ENCODE measurements at regions not wholly inside any gene's neighbourhood (a gene's known extent, or its start where the extent isn't known, plus 50 kb on each side); places are given as distances from the start of the nearest gene placed in this dataset.
A peak's percentile ranks its signal among the peaks of the same experiment; 100 is the strongest.

DNA sequence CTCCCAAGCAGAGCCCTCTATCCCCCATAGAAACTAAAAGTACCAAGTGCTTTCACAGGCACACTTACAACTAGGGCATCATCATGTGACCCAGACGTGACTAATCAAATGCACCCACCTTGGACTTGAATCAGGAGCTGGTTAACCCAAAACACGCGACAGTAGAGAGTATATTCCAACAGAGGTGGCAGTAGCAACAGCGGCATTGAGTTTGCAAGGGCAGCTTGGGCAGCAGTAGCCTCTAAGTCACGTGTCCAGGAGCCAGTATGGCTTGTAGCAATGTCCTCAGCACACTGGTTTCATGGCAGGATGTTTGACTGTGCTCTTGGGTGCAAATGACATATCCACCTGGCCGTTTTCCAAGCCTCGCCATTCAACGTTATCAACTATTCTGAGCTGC is 73.4 kb upstream of the DNAH5 start:
- no peak for DNase-seq (ENCODE audit: low spot score)

DNA sequence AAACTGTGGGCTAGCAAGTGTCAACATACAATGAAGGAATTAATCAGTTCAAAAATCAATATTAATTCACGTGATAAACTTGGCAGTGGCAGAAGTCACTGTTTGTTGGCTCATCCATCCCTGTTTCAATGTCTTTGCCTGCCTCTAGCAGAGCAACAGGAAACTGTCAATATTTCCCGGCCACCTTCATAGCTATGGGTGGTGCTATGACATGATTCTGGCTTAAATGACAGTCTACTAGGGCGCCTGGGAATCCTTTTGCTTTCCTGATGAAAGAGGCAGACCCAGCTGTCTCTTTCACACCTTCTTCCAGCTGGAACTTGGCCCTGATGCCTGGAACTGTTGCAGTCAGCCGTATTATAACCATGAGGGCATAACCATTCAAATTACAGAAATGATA is 72.1 kb upstream of the DNAH5 start:
- DNase-seq (ENCODE audit: low spot score): no peak

DNA sequence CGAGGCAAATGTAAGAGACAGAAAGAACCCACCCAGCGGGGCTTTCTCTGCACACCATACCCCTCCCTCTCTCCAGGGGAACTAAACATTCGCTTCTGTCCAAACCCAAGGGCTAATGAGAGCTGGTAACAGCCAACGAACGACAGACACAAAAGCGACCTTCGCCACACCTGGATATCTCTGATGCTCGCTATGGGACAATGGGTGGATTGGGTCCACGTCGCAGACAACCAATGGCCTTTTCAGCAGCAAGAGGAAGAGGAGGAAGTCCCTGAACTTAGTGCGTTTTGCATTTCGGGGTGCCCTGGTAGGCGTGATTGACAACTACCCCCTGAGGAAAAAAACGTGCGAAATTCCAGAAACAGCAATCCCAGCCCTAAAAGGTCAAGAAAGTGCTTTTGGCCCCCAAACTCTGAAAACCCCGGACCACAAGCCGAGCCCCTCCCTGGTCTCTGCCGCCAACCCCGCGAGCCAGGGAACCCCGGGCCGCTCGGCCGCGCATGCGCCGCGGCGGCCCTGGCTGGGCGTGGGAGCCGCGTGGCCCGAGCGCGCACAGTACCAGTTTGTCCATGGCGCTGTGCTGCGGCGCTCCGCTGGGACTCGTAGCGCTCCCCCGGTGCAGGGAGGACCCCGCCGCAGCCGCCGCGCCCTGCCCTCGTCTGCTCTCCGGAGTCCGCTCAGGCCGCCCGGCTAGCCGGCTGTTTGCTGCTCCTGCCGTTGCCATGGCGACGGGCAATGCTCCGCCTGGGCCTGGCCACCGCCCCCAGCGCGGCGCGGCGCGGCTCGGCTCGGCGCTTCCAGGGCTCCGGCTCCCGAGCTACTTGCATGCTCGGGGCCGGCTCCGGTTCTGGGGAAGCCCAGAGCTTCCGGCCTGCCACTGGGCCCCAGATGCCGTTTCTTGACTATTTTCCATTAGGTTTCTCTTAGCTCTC is 66.9 kb upstream of the DNAH5 start:
- peak; percentile 95 for DNase-seq (ENCODE audit: low spot score)

DNA sequence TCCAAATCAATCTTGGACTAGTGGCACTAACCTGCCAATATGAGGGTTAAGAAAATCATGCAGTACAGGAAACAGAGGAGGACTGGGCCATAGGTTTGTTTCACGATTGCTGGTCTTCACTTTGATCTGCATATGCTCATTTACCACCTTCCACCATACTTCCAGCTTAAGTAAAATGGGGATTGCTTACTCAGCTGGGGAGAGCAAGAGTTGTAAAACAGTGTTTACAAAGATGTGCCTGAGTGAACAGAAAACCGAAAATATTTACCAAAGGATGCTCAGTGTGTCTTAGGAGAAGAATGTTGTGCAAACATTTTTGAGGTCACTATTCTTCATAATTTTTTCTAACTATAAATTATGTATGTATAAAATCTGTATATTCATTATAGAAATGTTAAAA is 65.1 kb upstream of the DNAH5 start:
- DNase-seq (ENCODE audit: low spot score): no peak

DNA sequence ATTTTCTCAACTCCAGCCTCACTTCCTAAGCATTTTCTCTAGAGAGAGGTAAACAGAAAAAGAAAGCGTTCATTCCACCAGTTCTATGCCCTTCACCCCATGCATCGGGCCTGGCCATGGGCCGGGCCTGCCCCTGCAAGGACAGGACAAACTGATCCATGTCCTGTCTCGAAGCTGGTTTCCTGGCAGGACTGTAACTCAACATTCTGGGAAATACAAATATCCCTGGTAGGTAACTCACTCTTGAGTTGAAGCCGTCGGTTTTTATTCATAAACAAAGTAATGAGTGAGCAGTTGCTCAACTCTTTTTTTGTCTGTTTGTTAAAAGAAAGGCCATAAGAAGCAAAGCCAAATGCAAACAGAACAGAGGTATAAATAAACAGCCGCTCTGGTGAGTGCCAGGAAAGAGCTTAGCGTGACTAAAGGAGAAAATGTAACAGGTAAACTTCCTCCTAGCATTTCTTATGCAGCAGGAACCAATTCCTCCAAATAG is 64.4 kb upstream of the DNAH5 start:
- DNase-seq (ENCODE audit: low spot score): peak; percentile 55

DNA sequence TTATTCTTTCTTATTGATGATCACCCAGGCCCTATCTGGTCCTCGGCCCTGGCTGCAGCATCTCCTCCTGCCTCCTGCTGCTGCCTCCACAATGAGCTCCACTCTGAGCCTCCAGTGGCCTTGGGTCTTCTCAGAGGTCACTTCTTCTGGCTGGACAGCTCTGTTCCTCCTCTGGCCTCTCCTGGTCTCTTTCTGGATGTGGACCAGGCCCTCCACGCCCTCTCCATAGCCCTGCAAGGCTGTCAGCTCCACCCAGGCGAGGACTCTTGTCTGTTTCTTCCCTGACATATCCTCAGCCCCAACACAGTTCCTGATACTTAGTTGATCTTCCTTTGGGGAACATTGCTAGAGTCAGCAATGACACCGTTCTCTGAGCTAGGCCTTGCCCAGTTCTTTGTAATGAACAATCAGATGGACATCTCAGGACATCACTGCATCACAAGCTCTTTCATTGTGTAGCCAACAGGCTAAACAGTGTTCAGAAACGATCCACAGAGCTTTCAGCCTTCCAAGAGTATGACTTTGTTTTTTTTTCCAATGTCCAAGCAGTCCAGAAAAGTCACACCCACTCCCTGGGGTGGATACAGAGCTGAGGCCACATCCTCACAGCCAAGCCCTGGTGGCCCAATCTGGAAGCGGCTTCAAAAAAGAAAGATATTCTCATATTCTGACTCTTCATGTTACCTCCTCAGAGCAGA is 62.5 kb upstream of the DNAH5 start:
- DNase-seq (ENCODE audit: low spot score): no peak

DNA sequence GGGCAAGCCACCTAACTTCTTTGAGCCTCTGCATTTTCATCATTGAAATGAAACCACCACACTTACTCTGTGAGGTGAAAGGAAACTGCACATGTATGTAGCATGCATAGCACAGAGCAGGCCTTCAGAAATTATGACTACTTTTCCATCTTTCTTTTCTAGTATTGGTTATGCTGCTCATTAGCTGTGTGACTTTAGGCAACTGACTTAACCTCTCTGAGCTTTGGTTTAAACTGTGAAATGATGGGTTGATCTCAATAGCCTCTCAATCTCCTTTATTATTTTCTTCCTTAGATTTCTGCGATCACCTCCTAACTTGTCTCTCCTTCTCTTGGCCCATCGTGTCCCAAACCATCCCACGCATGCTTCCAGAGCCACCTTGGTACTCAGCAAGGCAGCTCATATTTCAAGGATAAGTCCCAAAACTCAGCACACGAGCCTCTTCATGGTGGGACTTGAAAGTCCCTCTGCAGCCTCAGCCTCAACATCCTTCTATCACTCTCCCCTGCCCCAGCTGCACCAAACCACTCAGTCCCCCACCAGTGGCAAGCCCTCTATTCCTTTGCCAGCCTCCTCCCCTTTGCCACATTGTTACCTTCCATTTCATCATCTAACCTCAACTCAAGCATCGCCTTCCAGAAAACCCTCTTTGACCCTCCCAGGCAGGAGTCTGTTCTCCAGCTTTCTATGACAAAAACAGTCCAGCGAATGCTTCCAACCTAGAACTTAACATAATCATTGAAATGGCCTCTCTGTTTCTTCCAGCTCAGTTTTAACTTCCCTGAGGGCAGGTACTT is 60.3 kb upstream of the DNAH5 start:
- no peak for DNase-seq (ENCODE audit: low spot score)

DNA sequence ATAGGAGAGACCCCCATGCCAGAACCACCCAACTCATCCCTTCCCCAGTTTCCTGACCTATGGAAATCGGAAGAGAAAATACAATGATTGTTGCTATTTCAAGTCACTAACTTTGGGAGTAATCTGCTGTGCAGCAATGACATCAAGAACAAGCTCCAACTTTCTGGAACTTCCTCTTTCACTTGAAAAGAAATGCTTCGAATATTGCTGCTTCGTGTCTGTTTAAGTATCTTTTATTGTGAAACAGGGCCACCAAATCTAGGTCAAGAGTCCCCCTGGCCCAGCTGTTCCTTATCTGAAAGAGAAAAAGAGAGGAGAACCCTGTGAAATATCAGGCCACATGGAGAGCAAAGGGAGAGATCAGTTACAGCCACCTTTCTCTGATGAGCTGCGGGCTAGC is 59.4 kb upstream of the DNAH5 start:
- no peak for DNase-seq (ENCODE audit: low spot score)

DNA sequence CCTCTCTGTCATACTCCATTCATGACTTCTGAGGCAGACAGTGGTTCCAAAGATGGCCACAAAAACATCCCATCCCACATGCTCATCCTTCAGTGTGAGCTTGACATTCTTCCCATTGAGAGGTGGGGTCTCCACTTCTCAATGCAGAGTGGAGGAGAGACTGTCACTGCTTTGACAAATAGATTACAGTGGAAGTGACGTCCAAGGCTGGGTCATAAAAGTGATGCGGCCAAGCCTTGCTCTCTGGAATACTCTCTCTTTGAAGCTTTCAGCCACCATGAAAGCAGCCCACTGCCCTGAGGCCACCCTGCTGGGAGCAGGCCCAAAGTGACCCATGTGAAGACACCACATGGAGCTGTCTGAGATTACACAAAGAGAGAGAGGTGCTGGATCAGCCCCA is 59.0 kb upstream of the DNAH5 start:
- DNase-seq (ENCODE audit: low spot score): no peak

DNA sequence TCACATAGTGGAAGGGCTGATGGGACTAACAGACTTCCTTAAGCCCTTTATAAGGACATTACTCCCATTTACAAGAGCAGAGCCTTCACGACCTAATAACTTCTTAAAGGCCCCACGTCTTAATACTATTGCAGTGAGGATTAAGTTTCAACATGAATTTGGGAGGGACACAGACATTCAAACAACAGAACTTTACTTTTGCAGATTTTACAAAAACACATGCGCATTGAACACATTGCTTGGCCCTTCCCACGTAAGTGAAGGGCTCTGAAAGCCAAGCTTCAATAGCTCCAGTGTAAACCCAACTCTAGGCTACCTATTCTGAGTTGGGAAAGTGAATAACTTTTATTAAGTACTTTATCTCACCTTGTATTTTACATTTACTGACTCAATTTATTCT is 53.8 kb upstream of the DNAH5 start:
- DNase-seq (ENCODE audit: low spot score): no peak

DNA sequence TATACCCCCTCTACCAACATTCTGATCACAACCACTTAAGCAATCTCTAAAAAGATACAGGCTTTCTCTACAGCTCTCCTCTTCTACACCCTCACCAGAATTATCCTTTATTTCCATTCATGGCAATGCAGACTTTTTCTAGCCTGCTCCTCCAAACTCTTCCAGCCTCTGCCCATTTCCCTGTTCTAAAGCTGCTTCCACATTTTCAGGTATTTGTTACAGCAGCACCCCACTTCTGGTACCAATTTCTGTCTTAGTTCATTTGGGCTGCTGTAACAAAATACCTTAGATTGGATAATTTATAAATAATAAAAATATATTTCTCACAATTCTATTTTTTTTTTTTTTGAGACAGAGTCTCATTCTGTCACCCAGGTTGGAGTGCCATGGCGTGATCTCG is 53.0 kb upstream of the DNAH5 start:
- DNase-seq (ENCODE audit: low spot score): no peak

DNA sequence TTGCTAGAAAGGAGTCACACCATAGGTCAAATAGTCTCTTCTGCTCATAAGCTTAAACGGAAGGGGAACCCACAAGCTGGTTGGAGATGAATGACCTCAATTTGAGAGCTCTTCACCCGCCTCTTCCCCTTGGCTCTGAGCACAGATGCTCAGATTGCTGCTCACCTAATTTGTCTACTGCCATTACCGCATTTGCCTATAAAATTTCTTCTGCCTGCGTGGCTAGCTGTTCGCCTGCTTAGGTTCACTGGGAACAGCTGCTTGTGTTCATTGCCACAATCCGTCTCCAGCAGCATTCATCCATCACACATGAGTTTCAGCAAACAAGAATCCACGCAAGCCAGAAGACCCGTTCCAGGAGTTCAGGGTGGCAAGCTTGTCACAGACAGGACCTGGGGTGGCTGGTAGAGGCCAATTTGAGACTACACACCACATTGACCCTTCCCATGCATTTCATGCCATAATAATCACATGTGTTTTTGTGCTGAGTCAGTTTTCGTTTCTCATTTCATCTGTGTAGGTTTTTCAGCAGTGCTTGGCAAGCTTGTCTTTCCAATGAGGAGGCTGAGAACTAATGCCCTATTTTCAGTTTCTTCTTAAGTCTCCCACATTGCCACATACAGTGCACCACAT is 50.2 kb upstream of the DNAH5 start:
- DNase-seq (ENCODE audit: low spot score): no peak
